T-helper 2 cell treated with Interferon-gamma antibody and Interleukin-4, amounts not matched to agents 5 μg/mL and 100 μg/mL, for 36 hours (primary cell): ENCODE measurements at regions not wholly inside any gene's neighbourhood (a gene's known extent, or its start where the extent isn't known, plus 50 kb on each side); places are given as distances from the start of the nearest gene placed in this dataset.

Experiments
- DNase-seq: peaks from one replicate; pipeline ENCODE4 v3.0.0; 2021; ENCODE audit warnings: low spot score
- H3K27ac Mint-ChIP-seq: one replicate; pipeline ENCODE4 v1.8.0; 2021; ENCODE audit warnings: mild to moderate bottlenecking, mixed read lengths
- H3K27me3 Mint-ChIP-seq: one replicate; pipeline ENCODE4 v1.8.0; 2021; ENCODE audit warnings: low read depth, mixed read lengths
- H3K36me3 Mint-ChIP-seq: one replicate; pipeline ENCODE4 v1.8.0; 2021; ENCODE audit warnings: low read depth, mixed read lengths
- H3K4me1 Mint-ChIP-seq: one replicate; pipeline ENCODE4 v1.8.0; 2021; ENCODE audit warnings: low read depth, mixed read lengths
- H3K4me3 Mint-ChIP-seq: one replicate; pipeline ENCODE4 v1.8.0; 2022; ENCODE audit warnings: mild to moderate bottlenecking, moderate library complexity, mixed read lengths
- H3K9me3 Mint-ChIP-seq: one replicate; pipeline ENCODE4 v1.8.0; 2021; ENCODE audit warnings: mixed read lengths

DNA sequence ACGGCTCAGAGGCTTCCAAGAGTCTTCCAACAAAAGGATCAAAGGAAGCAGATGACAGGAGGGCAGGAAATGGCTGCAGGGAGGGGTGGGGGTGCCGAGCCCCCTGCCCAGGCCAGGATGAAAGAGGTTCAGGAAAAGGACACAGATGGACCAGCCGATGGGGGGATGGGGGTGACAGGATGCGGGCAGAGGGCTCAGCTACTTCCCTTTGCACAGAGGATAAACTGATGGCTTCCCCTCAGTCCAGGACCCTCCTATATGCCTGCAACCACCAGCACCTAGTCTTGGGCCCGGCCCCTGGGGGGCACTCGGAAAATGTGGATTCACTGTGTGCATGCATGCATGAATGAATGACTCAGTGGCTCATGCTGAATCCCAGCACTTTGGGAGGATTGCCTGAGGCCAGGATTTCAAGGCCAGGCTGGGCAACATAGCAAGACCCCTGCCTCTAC is 148.2 kb downstream of the C9orf50 start:
- Mint-ChIP-seq H3K4me3 (no peak overlapping the region), H3K36me3 (no peaks in the 10 kb centered on the region), H3K27me3 (peaks cover 2% of the 10 kb centered on the region), H3K9me3 (no peaks in the 10 kb centered on the region), H3K27ac (no peak overlapping the region), H3K4me1 (peaks cover 2% of the 10 kb centered on the region)
- no peak for DNase-seq

DNA sequence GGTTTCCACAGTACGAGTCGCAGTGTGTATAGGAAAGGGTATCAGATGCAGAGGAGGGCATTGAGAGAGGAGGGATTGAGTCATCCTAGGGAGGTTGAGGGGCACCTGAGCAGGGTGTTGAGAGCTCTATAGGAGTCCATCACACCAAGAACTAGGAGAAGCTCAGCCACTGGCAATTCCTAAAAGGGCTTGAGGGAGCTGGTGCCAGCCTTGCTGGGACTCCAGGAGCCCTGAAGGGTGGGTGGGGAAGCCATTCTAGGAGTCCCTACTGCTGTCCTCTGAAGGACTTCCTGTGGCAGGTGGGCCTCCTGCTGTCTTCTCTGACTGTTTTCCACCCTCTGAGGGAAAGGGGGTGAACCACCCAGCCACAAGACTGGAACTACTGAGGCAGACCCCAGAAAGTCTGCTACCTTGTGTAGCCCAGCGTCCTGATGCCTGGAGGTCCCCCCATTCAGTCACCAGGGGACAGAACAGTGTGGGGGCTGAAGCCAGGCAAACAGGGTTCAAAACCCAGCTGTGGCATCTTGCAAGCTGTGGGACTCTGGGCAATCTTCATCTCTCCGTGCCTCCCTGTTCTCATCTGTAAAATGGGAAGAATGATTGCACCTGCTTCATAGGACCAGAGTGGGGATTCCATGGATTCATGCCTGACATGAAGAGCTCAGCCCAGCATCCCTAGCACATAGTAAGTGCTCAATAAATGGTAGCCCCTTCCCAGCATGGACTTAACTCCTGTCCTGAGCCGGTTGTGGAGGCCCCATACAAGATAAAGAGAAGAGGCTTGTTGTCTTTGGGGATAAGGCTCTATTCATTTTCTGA is 149.5 kb downstream of the C9orf50 start:
- Mint-ChIP-seq H3K27me3 (peaks cover 2% of the 10 kb centered on the region), H3K27ac (no peak overlapping the region), H3K4me3 (no peak overlapping the region), H3K4me1 (peaks cover 2% of the 10 kb centered on the region), H3K36me3 (no peaks in the 10 kb centered on the region), H3K9me3 (no peaks in the 10 kb centered on the region)
- no peak for DNase-seq

DNA sequence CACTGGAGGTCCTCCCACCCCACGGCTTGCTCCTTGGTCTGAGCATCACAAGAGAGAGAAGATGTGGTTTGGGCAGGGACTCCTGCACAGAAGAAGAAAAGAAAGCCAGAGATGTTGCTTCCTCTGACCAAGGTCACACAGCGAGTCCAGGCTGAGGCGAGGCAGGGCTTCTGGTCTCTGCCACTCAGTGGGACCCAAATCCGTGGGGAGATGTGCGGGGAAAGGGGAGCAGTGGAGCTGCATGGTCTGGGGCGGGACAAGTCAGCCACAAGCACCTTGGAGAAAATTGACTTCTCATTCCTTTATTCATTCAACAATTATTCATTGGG is 150.9 kb downstream of the C9orf50 start:
- Mint-ChIP-seq H3K9me3 (no peaks in the 10 kb centered on the region), H3K27ac (no peak overlapping the region), H3K27me3 (peaks cover 2% of the 10 kb centered on the region), H3K4me1 (peaks cover 5% of the 10 kb centered on the region), H3K4me3 (no peak overlapping the region), H3K36me3 (no peaks in the 10 kb centered on the region)
- DNase-seq = no peak

DNA sequence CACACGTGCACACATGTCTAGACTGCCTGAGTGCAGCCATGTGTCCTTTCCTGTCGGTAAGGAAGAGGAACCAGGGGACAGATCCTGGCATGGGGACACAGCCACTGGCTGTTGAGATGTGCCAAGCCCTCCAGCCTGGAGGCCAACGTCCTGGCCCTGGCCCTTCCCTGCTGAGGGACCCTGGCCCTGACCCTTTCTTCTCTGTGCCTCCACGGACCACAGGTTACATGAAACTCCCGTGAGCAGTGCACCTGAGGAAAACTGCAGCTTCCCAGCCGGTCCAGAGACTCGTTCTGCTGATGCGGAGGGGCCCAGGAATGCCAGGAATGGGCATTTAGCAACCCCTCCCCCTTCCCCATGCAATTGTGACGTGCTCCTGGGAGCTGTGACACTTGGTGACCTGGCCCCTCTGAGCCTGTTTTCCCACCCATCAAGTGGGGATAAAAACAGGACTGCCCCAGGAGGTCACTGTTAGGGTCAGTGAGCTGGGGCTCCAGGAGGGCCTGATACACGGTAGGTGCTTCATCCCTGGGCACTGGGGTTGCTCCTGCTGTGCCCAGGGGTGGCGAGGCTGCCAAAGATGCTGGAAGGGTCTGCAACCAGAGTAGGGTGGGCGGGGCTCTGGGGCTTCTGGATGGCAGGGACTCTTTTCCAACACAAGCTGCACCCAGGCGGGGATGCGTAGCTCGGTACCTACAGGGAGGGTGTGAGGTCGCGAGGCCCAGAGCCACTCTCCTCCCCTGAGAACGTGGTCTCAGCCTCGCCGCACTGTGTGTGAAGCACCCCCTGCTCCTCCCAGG is 151.5 kb downstream of the C9orf50 start:
- peaks cover 2% of the 10 kb centered on the region for H3K27me3 Mint-ChIP-seq
- peaks cover 5% of the 10 kb centered on the region for H3K4me1 Mint-ChIP-seq
- H3K36me3 Mint-ChIP-seq = no peaks in the 10 kb centered on the region
- H3K27ac Mint-ChIP-seq = no peak overlapping the region
- no peak for DNase-seq
- no peaks in the 10 kb centered on the region for H3K9me3 Mint-ChIP-seq
- H3K4me3 Mint-ChIP-seq = no peak overlapping the region

DNA sequence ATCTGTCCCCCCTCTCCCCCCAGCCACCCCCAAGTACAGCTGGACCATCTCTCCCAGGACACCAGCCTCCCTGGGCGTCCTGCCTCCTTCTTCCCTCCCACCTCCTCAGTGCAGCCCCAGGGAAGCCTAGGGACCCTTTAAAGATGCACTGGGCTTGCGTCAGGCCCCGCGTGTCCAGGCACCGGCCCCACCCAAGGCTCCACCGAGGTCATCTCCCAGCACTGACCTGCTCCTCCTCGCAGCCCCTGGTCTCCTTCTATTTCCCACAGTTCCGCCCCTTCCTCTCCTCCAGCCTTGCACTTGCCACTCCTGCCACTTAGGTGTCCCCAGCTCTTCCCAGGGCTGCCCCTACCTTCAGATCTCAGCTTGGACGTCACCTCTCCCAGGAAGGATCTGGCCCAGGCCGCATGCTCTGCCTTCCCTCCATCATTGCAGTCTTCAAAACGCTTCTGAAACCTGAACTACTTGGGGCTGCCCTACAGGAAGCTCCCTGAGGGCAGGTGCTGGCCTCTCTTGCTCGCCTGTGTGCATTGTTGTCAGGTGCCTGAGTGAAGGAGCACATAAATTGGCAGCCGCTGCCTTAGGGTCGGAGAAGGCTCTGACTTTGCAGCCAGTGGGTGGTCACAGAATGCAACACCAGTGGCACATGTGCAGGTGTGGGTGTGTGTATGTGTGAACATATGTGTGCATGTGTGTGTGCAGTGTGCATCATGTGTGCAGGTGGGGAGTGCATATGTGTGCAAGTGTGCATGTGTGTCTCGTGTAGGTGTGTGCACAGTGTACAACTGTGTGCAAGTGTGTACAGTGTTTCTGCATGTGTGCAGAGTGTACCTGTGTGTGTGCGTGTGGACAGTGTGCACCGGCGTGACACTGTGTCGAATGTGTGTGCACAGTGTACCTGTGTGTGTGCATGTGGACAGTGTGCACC is 152.9 kb downstream of the C9orf50 start:
- H3K4me1 Mint-ChIP-seq = peaks cover 5% of the 10 kb centered on the region
- no peak for DNase-seq
- H3K36me3 Mint-ChIP-seq = no peaks in the 10 kb centered on the region
- H3K4me3 Mint-ChIP-seq = no peak overlapping the region
- no peaks in the 10 kb centered on the region for H3K9me3 Mint-ChIP-seq
- H3K27ac Mint-ChIP-seq = peak overlapping the region; percentile 42
- H3K27me3 Mint-ChIP-seq = peaks cover 2% of the 10 kb centered on the region

DNA sequence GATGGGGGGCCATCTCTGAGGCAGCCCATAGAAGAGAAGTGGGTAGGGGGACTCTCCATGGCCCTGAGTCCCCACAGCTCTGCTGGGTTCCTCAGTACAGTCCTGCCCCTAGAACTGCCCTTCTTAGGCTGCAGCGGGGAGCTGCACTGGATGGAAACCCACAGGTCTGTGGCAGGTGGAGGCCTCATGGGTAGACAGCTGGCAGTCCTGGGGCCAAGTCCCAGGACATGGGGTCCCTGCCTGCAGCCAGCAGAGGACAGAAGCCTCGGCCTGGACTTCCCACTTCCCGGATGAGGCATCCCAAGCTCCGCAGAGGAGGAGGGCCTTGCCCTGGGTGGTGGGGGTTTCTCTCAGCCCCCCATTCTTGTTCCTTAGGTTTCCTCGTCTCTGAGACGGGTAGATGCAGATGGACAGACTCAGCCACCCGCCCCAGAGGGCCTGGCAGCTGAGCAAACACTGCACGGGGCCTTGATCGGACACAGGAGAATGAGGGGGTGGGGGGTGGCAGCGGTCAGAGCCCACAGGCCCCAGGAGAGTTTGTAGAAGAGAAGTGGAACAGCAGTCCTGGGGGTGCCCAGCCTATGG is 153.8 kb downstream of the C9orf50 start:
- Mint-ChIP-seq H3K9me3 (no peaks in the 10 kb centered on the region), H3K4me3 (no peak overlapping the region)

DNA sequence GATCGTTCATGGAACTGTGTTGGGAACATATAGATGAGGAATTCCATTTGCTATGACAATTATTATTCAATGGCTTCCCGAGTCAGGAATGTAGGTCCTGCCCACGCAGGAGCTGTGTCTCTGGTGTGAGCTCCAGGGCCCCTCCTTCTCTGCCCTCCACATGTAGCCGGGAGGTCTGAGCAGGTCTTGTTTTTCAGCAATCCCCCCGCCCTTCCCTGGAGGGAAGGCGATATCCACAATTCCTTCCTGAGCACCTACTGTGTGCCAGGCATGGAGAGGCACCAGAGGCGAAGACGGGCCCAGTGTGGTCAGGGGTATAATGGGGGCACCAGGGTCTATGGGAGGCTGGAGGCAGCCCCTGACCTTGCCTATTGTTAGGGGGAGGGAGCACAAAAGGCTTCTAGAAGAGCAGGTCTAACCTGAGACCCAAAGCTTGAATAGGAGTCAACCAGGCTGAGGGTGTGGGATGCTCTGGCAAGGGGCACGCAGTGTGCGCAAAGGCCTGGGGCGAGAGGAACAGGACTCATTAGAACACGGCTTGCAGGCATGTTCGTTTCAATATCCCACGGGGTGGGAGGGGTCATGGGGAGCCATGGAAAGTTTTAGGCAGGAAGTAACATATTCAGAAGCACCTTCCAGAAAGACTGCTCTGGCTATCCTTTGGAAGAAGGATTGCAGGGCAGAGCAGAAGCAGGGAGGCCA is 154.9 kb downstream of the C9orf50 start:
- H3K36me3 Mint-ChIP-seq = no peaks in the 10 kb centered on the region
- H3K9me3 Mint-ChIP-seq = no peaks in the 10 kb centered on the region
- no peak overlapping the region for H3K4me3 Mint-ChIP-seq
- H3K27ac Mint-ChIP-seq = no peak overlapping the region
- H3K4me1 Mint-ChIP-seq = peaks cover 4% of the 10 kb centered on the region
- no peak for DNase-seq
- no peaks in the 10 kb centered on the region for H3K27me3 Mint-ChIP-seq

More for the DNA sequence above, 153.8 kb downstream of the C9orf50 start:
- DNase-seq = no peak
- peaks cover 2% of the 10 kb centered on the region for H3K27me3 Mint-ChIP-seq
- H3K27ac Mint-ChIP-seq = no peak overlapping the region
- peaks cover 5% of the 10 kb centered on the region for H3K4me1 Mint-ChIP-seq
- H3K36me3 Mint-ChIP-seq = no peaks in the 10 kb centered on the region

DNA sequence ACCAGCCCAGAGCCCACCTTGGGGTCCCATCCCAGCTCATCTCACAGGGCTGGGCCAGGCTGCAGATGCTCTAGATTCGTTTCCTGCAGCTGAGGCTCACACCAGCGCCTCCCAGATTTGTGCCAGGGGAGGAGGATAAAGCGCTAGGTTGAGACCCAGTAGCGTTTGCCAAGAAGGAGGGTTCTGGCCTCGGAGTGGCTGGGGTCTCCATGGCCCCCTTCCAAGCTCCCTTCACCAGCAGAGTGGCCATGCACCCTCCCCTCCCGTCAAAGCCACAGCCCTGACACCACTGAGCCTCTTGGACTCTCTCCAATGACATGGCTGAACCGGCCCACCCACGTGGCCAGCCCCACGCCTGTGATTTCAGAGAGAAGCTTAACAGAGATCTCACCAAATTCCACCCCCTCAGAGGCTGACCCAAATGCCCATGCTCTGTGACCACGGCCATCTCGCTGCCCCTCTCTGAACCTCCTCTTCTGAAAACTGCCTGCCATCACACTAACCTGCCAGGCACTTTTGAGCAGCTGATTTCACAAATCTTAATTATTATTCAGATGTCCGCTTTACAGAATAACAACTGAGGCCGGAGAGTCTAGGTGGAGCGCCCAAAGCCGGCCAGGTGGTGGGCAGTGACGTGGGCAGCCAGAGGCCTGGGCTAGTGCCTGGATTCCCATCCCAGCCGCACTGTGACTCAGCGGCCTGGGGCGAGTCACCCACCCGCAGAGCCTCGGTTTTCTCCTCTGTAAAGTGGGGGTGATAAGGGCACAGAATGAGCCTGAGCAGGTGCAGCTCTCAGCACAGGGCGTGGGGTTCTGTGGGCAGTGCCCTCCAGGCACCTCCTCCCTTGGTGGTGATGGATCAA is 155.7 kb downstream of the C9orf50 start:
- Mint-ChIP-seq H3K4me3 (no peak overlapping the region), H3K36me3 (no peaks in the 10 kb centered on the region), H3K9me3 (no peaks in the 10 kb centered on the region), H3K4me1 (peaks cover 3% of the 10 kb centered on the region), H3K27me3 (no peaks in the 10 kb centered on the region), H3K27ac (no peak overlapping the region)
- no peak for DNase-seq

DNA sequence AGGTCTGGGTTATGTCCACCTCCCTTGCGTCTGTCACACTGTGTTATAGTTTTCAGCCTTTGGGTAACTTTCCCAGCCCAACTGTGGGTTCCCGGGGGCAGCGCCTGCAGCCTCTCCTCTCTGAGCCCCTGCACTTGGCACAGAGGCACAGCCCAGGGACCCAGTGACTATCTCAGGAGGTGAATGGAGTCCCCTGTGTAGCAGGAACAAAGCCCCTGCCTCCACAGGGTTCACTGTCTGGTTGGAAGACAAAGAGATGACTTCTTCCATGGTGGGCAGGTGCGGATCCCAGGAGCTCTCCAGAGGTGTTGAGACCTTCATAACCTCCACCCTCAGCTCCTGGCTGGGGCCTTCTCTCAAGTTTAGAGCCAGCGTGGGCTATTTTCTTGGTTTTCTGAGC is 156.9 kb downstream of the C9orf50 start:
- no peak for DNase-seq
- Mint-ChIP-seq H3K4me3 (no peak overlapping the region), H3K27me3 (no peaks in the 10 kb centered on the region), H3K36me3 (no peaks in the 10 kb centered on the region), H3K4me1 (peaks cover 8% of the 10 kb centered on the region), H3K27ac (no peak overlapping the region), H3K9me3 (no peaks in the 10 kb centered on the region)

DNA sequence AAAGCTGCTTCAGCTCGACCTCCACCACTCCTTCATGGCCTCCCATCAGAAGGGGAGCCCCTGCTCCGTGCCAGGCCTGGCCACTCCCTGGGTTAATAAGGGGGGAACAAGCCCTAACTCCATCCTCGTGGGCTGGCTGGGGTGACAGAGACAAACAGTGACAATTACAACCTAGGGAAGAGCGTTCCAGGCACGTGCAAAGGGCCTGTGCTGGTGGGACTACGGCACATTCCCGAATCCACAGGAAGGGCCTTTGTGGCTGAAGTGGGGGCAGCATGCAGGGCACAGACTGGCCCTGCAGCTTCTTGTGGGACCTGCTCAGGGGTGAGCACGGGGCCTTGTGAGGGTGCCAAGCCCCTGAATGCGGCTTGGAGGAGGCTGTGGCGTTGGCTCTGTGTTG is 157.4 kb downstream of the C9orf50 start:
- Mint-ChIP-seq H3K4me1 (peaks cover 10% of the 10 kb centered on the region), H3K27me3 (no peaks in the 10 kb centered on the region), H3K36me3 (no peaks in the 10 kb centered on the region), H3K4me3 (no peak overlapping the region), H3K27ac (no peak overlapping the region), H3K9me3 (no peaks in the 10 kb centered on the region)
- no peak for DNase-seq

DNA sequence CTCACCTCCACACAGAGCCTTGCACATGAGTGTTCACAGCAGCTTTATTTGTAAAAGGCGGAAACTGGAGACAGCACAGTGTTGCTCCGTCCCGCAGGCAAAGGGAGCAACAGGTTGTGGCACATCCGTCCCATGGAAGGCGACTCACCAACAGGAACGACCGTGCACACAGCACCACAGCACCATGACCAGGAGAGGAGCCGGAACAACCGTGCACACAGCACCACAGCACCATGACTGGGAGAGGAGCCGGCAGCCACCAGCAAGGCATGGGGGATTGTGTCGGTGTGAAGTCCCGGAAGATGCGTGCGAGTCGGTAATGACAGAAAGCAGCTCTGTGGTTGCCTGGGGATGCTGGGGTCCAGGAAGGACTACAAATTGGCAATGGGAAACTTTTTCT is 158.5 kb downstream of the C9orf50 start:
- Mint-ChIP-seq H3K4me1 (peaks cover 20% of the 10 kb centered on the region), H3K4me3 (no peak overlapping the region), H3K27me3 (peaks cover 1% of the 10 kb centered on the region), H3K36me3 (no peaks in the 10 kb centered on the region), H3K27ac (no peak overlapping the region), H3K9me3 (no peaks in the 10 kb centered on the region)
- DNase-seq = no peak
